ACC112 (cell line): ENCODE measurements at regions not wholly inside any gene's neighbourhood (a gene's known extent, or its start where the extent isn't known, plus 50 kb on each side); places are given as distances from the start of the nearest gene placed in this dataset.

ENCODE experiments used
- H2AFZ ChIP-seq: fragments of 200-600 bp; sonication (generic); one replicate; pipeline ENCODE4 v1.6.0; 2017; ENCODE audit warnings: antibody characterized with exemption, low read length; ENCODE audit not compliant: unreplicated experiment
- H3K27ac ChIP-seq: fragments of 200-600 bp; sonication (generic); 2 replicates; pipeline ENCODE4 v1.5.1; 2014; ENCODE audit warnings: low read depth, mild to moderate bottlenecking, antibody characterized with exemption, low read length, moderate library complexity
- H3K27me3 ChIP-seq: fragments of 200-600 bp; sonication (generic); 2 replicates; pipeline ENCODE4 v1.6.1; 2014; ENCODE audit warnings: mild to moderate bottlenecking, antibody characterized with exemption, low read length, moderate library complexity, mixed read lengths; ENCODE audit not compliant: insufficient read depth
- H3K36me3 ChIP-seq: fragments of 200-600 bp; sonication (generic); 2 replicates; pipeline ENCODE4 v1.6.1; 2016; ENCODE audit warnings: mild to moderate bottlenecking, antibody characterized with exemption, low read length, moderate library complexity, mixed read lengths; ENCODE audit not compliant: insufficient read depth
- H3K4me1 ChIP-seq: fragments of 200-600 bp; sonication (generic); one replicate; pipeline ENCODE4 v1.6.1; 2016; ENCODE audit warnings: low read length, mixed read lengths; ENCODE audit not compliant: insufficient read depth, unreplicated experiment, control insufficient read depth
- H3K4me3 ChIP-seq: fragments of 200-600 bp; sonication (generic); 2 replicates; pipeline ENCODE4 v1.5.1; 2014; ENCODE audit warnings: mild to moderate bottlenecking, low read depth, low read length
- H3K79me2 ChIP-seq: fragments of 200-600 bp; sonication (generic); one replicate; pipeline ENCODE4 v1.6.0; 2016; ENCODE audit warnings: low read length; ENCODE audit not compliant: control insufficient read depth, unreplicated experiment, insufficient read depth

DNA sequence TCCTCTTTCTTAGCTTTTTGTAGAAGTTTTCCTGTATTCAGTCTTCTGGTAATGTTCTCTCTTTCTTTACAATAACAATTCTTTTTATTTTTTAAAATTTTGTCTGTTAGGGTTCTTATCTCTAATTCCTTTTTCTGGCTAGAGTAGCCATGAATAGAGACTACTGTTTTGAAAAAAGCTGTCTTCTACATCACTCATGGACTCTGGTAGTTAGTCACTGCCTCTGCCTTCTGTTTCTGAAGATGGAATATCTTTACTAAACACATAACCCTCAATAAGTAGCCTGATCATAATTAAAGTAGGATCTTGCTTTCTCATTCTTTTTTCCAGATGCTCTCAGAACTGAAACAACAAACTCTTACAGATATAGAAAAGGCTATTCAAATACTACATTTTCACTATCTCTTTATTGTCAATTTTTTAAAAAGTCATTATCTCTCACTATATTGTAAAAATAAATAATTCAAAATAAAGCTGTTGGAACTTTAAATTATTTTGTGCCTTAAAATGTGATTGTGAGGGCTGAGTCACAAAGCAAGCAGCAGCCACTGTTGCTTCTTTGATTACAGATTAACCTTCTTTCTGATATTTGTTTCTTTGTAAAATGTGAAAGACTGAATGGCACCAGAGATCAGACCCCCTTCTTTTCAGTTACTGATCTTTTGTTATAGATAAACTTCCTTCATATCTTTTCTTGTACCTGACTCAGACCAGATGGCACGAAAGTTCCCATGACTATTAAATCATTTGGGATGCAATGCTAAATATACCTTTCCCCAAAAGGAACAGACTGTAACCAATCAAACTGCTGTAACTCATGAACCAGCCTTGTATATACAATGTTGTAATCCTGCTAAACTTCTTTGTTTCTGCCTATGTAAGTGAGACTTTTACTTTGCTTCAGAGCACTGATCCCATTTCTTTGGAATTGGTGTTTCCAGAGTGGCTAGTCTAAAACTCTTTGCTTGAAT, 1159.5 kb downstream of the IGSF11 start:
- H2AFZ ChIP-seq: no peak overlapping the region
- no peaks in the 10 kb centered on the region for H3K36me3 ChIP-seq
- no peaks in the 10 kb centered on the region for H3K79me2 ChIP-seq
- H3K4me3 ChIP-seq: no peak overlapping the region
- H3K27me3 ChIP-seq: no peaks in the 10 kb centered on the region
- peaks cover 9% of the 10 kb centered on the region for H3K4me1 ChIP-seq
- H3K27ac ChIP-seq: no peak overlapping the region

GRCh38 chr3:117875887-117876286, 1158.8 kb downstream of the IGSF11 start:
- Histone ChIP-seq H3K36me3 (no peaks in the 10 kb centered on the region), H3K4me3 (no peak overlapping the region), H2AFZ (no peak overlapping the region), H3K27ac (no peak overlapping the region), H3K79me2 (no peaks in the 10 kb centered on the region), H3K27me3 (no peaks in the 10 kb centered on the region), H3K4me1 (peaks cover 9% of the 10 kb centered on the region)

GRCh38 chr3:117880638-117881037, 1154.0 kb downstream of the IGSF11 start:
- H3K36me3 ChIP-seq: no peaks in the 10 kb centered on the region
- H3K4me3 ChIP-seq: no peak overlapping the region
- H2AFZ ChIP-seq: no peak overlapping the region
- no peaks in the 10 kb centered on the region for H3K4me1 ChIP-seq
- H3K79me2 ChIP-seq: no peaks in the 10 kb centered on the region
- no peaks in the 10 kb centered on the region for H3K27me3 ChIP-seq
- no peak overlapping the region for H3K27ac ChIP-seq

DNA sequence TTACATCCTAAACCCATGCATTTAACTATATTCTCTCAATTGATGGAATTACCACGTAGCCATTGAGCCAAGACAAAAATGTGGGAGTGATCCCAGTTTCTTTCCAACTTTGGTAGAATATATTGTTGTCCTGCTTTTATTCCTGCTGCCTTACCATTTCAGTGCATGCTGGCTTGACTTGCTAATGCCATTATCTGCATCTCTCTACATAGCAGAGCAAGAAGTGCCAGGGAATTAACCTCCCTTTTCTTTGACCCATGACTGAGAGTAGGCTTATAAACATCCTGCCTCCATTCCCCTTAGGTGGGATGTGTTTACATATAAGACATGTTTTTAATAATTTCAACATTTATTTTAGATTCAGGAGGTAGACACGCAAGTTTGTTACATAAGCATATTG, 1153.4 kb downstream of the IGSF11 start:
- no peaks in the 10 kb centered on the region for H3K79me2 ChIP-seq
- no peaks in the 10 kb centered on the region for H3K36me3 ChIP-seq
- H2AFZ ChIP-seq: no peak overlapping the region
- H3K27me3 ChIP-seq: no peaks in the 10 kb centered on the region
- no peaks in the 10 kb centered on the region for H3K4me1 ChIP-seq
- H3K27ac ChIP-seq: no peak overlapping the region
- H3K4me3 ChIP-seq: no peak overlapping the region

GRCh38 chr3:117885011-117885441, 1149.6 kb downstream of the IGSF11 start:
- Histone ChIP-seq H3K4me3 (no peak overlapping the region), H3K4me1 (peaks cover 9% of the 10 kb centered on the region), H3K27ac (no peak overlapping the region), H3K27me3 (no peaks in the 10 kb centered on the region), H3K79me2 (no peaks in the 10 kb centered on the region), H3K36me3 (no peaks in the 10 kb centered on the region), H2AFZ (no peak overlapping the region)

DNA sequence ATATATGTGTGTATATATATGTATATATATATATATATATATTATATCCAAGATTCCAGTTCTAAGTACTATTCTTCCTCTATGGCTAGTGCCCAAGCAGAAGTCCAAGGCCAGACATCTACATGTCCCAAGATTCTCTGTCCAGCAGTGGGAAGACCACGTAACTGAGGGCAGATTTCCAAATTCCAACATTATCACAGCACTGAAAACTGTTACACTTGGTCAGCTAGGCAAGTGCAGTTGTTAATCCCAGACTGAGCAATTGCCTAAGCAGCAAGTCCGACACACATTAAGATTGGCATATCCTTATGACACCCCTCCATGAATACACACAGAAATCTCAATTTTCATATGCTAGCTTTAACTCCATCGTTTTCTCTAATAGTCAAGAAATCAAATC, 1148.5 kb downstream of the IGSF11 start:
- Histone ChIP-seq H3K79me2 (no peaks in the 10 kb centered on the region), H3K4me1 (peaks cover 9% of the 10 kb centered on the region), H2AFZ (no peak overlapping the region), H3K36me3 (no peaks in the 10 kb centered on the region), H3K27me3 (no peaks in the 10 kb centered on the region), H3K4me3 (no peak overlapping the region), H3K27ac (no peak overlapping the region)

DNA sequence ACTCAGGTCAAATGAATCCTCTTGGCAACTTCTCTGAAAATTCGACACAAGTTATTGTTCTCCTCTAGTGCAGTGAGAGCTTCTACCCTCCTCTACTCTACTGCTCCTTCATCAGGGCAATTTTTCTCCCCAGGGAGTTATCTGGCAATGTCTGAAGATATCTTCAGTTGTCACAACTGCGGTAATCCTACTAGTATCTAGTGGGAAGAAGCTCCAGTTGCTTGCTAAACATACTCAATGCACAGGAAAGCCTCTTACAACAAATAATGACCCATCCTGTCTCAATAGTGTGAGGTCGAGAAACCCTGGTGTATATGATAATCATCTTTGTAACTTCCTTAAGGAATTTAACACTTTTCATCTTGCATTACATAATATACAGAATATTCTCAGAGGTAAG, 1147.6 kb downstream of the IGSF11 start:
- no peak overlapping the region for H3K4me3 ChIP-seq
- no peak overlapping the region for H3K27ac ChIP-seq
- H3K79me2 ChIP-seq: no peaks in the 10 kb centered on the region
- H3K27me3 ChIP-seq: no peaks in the 10 kb centered on the region
- peaks cover 9% of the 10 kb centered on the region for H3K4me1 ChIP-seq
- H2AFZ ChIP-seq: no peak overlapping the region
- H3K36me3 ChIP-seq: no peaks in the 10 kb centered on the region

DNA sequence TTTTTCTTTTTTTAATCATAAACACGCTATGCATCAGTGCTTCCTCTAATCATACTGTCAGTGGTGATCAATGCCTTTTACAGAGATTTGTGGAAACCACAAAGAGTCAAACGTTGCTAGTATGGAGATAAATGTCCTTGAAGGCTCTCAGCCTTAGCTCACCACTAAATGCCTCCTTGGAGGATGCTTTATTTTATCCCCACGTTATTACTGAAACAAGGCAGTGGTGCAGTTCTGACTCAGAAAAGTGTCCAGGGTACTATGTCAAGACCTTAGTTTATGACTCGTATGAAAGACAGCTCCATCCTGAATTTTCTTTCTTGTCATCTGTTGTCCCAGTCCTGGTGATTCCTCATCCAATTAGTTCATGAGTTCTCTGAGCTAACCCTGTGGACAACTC, 1146.7 kb downstream of the IGSF11 start:
- Histone ChIP-seq H3K27ac (peak overlapping the region; percentile 30), H3K36me3 (no peaks in the 10 kb centered on the region), H3K4me3 (no peak overlapping the region), H2AFZ (no peak overlapping the region), H3K27me3 (no peaks in the 10 kb centered on the region), H3K4me1 (peaks cover 9% of the 10 kb centered on the region), H3K79me2 (no peaks in the 10 kb centered on the region)

- Histone ChIP-seq H3K4me1 (peaks cover 14% of the 10 kb centered on the region), H3K27me3 (no peaks in the 10 kb centered on the region), H3K79me2 (no peaks in the 10 kb centered on the region), H2AFZ (peak overlapping the region; percentile 5), H3K27ac (no peak overlapping the region), H3K36me3 (no peaks in the 10 kb centered on the region), H3K4me3 (no peak overlapping the region)
Observed at GRCh38 chr3:117892431-117892841, 1142.2 kb downstream of the IGSF11 start.

GRCh38 chr3:117893001-117893400, 1141.6 kb downstream of the IGSF11 start:
- no peaks in the 10 kb centered on the region for H3K36me3 ChIP-seq
- no peaks in the 10 kb centered on the region for H3K79me2 ChIP-seq
- no peaks in the 10 kb centered on the region for H3K27me3 ChIP-seq
- H3K27ac ChIP-seq: peak overlapping the region; percentile 3; the same call in 1 of the 2 replicates
- H3K4me1 ChIP-seq: peaks cover 12% of the 10 kb centered on the region
- no peak overlapping the region for H2AFZ ChIP-seq
- peak overlapping the region; percentile 43; the same call in 1 of the 2 replicates for H3K4me3 ChIP-seq

- no peak overlapping the region for H2AFZ ChIP-seq
- peak overlapping the region; percentile 43; the same call in 1 of the 2 replicates for H3K4me3 ChIP-seq
- no peaks in the 10 kb centered on the region for H3K27me3 ChIP-seq
Observed at GRCh38 chr3:117893638-117894037, 1141.0 kb downstream of the IGSF11 start.

More at GRCh38 chr3:117893638-117894037, 1141.0 kb downstream of the IGSF11 start:
- Histone ChIP-seq H3K4me1 (peaks cover 7% of the 10 kb centered on the region), H3K36me3 (no peaks in the 10 kb centered on the region), H3K27ac (0 out of 2 replicates have a peak overlapping the region, but pooled peaks have one; percentile 3), H3K79me2 (no peaks in the 10 kb centered on the region)
